ENCODE measurements at regions not wholly inside any gene's neighbourhood (a gene's known extent, or its start where the extent isn't known, plus 50 kb on each side); places are given as distances from the start of the nearest gene placed in this dataset.

- Mint-ChIP-seq H3K4me3 (no peak overlapping the region), H3K36me3 (peaks cover 41% of the 10 kb centered on the region), H3K27ac (no peak overlapping the region), H3K27me3 (ENCODE audit: low read depth) (no peaks in the 10 kb centered on the region; the same call in 1 of the 2 replicates), H3K9me3 (peaks cover 71% of the 10 kb centered on the region), H3K4me1 (no peaks in the 10 kb centered on the region)
- ChIA-PET CTCF (no interaction called here), POLR2A (no interaction called here)
- TF ChIP-seq ZNF138 (CRISPR knock-in tag; conservative IDR thresholded peaks at IDR 0.05) (no peak), EMX1 (CRISPR knock-in tag; IDR thresholded peaks at IDR 0.05) (no peak), FOXK1 (CRISPR knock-in tag; IDR thresholded peaks at IDR 0.05) (no peak), IRF1 (CRISPR knock-in tag; IDR thresholded peaks at IDR 0.05) (no peak), JUN (CRISPR knock-in tag; IDR thresholded peaks at IDR 0.05) (no peak), USF1 (CRISPR knock-in tag; IDR thresholded peaks at IDR 0.05) (no peak), ZNF396 (CRISPR knock-in tag; IDR thresholded peaks at IDR 0.05; ENCODE audit: borderline replicate concordance) (no peak), NFYB (CRISPR knock-in tag; conservative IDR thresholded peaks at IDR 0.05; ENCODE audit: low read depth) (no peak)
- TF ChIP-seq, protein P1, sequence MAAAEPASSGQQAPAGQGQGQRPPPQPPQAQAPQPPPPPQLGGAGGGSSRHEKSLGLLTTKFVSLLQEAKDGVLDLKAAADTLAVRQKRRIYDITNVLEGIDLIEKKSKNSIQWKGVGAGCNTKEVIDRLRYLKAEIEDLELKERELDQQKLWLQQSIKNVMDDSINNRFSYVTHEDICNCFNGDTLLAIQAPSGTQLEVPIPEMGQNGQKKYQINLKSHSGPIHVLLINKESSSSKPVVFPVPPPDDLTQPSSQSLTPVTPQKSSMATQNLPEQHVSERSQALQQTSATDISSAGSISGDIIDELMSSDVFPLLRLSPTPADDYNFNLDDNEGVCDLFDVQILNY (CRISPR knock-in tag; IDR thresholded peaks at IDR 0.05): no peak
- TF ChIP-seq, protein P2, sequence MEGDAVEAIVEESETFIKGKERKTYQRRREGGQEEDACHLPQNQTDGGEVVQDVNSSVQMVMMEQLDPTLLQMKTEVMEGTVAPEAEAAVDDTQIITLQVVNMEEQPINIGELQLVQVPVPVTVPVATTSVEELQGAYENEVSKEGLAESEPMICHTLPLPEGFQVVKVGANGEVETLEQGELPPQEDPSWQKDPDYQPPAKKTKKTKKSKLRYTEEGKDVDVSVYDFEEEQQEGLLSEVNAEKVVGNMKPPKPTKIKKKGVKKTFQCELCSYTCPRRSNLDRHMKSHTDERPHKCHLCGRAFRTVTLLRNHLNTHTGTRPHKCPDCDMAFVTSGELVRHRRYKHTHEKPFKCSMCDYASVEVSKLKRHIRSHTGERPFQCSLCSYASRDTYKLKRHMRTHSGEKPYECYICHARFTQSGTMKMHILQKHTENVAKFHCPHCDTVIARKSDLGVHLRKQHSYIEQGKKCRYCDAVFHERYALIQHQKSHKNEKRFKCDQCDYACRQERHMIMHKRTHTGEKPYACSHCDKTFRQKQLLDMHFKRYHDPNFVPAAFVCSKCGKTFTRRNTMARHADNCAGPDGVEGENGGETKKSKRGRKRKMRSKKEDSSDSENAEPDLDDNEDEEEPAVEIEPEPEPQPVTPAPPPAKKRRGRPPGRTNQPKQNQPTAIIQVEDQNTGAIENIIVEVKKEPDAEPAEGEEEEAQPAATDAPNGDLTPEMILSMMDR (IDR thresholded peaks at IDR 0.05): no peak
- TF ChIP-seq, protein P3, sequence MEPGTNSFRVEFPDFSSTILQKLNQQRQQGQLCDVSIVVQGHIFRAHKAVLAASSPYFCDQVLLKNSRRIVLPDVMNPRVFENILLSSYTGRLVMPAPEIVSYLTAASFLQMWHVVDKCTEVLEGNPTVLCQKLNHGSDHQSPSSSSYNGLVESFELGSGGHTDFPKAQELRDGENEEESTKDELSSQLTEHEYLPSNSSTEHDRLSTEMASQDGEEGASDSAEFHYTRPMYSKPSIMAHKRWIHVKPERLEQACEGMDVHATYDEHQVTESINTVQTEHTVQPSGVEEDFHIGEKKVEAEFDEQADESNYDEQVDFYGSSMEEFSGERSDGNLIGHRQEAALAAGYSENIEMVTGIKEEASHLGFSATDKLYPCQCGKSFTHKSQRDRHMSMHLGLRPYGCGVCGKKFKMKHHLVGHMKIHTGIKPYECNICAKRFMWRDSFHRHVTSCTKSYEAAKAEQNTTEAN (CRISPR knock-in tag; IDR thresholded peaks at IDR 0.05): no peak
- no peak for DNase-seq (ENCODE audit: low spot score)
- ATAC-seq: no peak
These were observed 223.7 kb downstream of the FBXO4 start for GRCh38 chr5:42148813-42149212.

DNA sequence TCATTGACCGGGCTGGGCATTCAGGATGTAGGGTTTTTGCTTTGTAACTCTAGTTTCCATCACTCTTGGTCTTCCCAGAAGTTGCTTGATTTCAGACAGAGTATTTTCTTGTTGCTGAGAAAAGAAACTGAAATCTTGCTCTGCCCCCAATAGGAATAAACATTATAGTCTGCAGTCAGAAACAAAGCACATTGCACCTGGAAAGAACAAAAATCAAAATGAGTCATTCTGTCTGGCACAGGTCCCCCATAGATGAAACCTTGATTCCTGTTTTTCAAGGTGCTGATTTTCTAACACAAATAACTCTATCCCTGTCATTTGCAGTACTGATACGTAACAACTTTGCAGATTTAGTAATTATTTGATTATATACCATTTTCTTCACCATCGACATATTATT, 232.1 kb downstream of the FBXO4 start:
- Mint-ChIP-seq H3K27me3 (ENCODE audit: low read depth) (no peaks in the 10 kb centered on the region), H3K9me3 (peaks cover 13% of the 10 kb centered on the region), H3K27ac (no peak overlapping the region), H3K4me1 (no peaks in the 10 kb centered on the region), H3K36me3 (peaks cover 3% of the 10 kb centered on the region; the same call in 1 of the 2 replicates), H3K4me3 (no peak overlapping the region)
- ChIA-PET CTCF (interaction anchor here (1.2 kb wide), 1 partner anchor 100 kb away, joined by 4 read pairs; no protein-coding TSS in a partner anchor), POLR2A (no interaction called here)
- ATAC-seq: no peak
- no peak for DNase-seq (ENCODE audit: low spot score)
- TF ChIP-seq ATF2 (CRISPR knock-in tag; IDR thresholded peaks at IDR 0.05; ENCODE audit: borderline replicate concordance, low read depth): no peak
- TF ChIP-seq SMAD3 (CRISPR knock-in tag; IDR thresholded peaks at IDR 0.05; ENCODE audit: borderline replicate concordance): no peak
- TF ChIP-seq ZNF671 (CRISPR knock-in tag; IDR thresholded peaks at IDR 0.05): no peak
- TF ChIP-seq JAZF1 (CRISPR knock-in tag; IDR thresholded peaks at IDR 0.05): no peak
- no peak for TF ChIP-seq RELA (CRISPR knock-in tag; IDR thresholded peaks at IDR 0.05; ENCODE audit: borderline replicate concordance)
- TF ChIP-seq TP53 (CRISPR knock-in tag; IDR thresholded peaks at IDR 0.05): no peak
- no peak for TF ChIP-seq NFE2L1 (CRISPR knock-in tag; IDR thresholded peaks at IDR 0.05)
- TF ChIP-seq KAT7 (CRISPR knock-in tag; IDR thresholded peaks at IDR 0.05; ENCODE audit: borderline replicate concordance): no peak
- no peak for TF ChIP-seq ZNF121 (CRISPR knock-in tag; IDR thresholded peaks at IDR 0.05)
- TF ChIP-seq HMGA2 (CRISPR knock-in tag; IDR thresholded peaks at IDR 0.05): no peak
- TF ChIP-seq, protein P4, sequence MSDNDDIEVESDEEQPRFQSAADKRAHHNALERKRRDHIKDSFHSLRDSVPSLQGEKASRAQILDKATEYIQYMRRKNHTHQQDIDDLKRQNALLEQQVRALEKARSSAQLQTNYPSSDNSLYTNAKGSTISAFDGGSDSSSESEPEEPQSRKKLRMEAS (CRISPR knock-in tag; IDR thresholded peaks at IDR 0.05): no peak
- no peak for TF ChIP-seq PRRX2 (CRISPR knock-in tag; IDR thresholded peaks at IDR 0.05)
- TF ChIP-seq JUN (CRISPR knock-in tag; IDR thresholded peaks at IDR 0.05): no peak
- TF ChIP-seq ETV6 (CRISPR knock-in tag; IDR thresholded peaks at IDR 0.05): no peak
- TF ChIP-seq ESRRA (CRISPR knock-in tag; IDR thresholded peaks at IDR 0.05; ENCODE audit: borderline replicate concordance): no peak
- TF ChIP-seq HMGXB4 (CRISPR knock-in tag; IDR thresholded peaks at IDR 0.05): no peak
- no peak for TF ChIP-seq TEAD1 (CRISPR knock-in tag; IDR thresholded peaks at IDR 0.05)
